ENCODE measurements at regions not wholly inside any gene's neighbourhood (a gene's known extent, or its start where the extent isn't known, plus 50 kb on each side); places are given as distances from the start of the nearest gene placed in this dataset.

DNA sequence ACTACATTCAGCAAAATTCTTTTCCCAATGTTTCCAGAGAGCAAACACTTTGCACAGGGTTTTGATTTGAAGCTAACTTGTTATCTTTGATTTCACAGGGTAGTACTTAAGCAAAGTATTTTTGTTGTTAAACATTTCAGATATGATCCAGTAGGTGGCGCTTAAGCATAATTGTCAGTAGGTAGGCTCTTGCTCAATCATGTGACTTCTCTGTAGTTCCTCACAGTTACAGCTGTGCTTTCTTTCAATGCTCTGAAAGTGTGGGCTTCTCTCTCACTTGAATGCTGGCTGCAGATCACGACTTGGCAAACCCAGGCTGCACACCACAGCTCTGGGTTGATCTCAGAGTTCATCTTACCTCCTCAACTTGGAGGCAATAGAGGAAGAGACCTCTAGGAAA is 1016.5 kb downstream of the SH3BGRL start:
- TF ChIP-seq POLR2AphosphoS5 (IDR thresholded peaks at IDR 0.05; ENCODE audit: low read depth, low read length) (no peak), POLR2A (IDR thresholded peaks at IDR 0.05; ENCODE audit: low read depth, low read length) (no peak)

Measured in GM12892 (cell line).